Fibroblast of villous mesenchyme (primary cell): ENCODE measurements at regions not wholly inside any gene's neighbourhood (a gene's known extent, or its start where the extent isn't known, plus 50 kb on each side); places are given as distances from the start of the nearest gene placed in this dataset.
"Not testable (repeated sequence)": the region's sequence is repeated elsewhere in the genome, so short reads cannot be mapped to it uniquely, and the experiment has no call there.

Experiments used
- DNase-seq: peaks from one replicate; pipeline ENCODE4 v3.0.0-alpha.2; 2010; ENCODE audit warnings: low read depth
- H3K4me3 ChIP-seq: 2 replicates; pipeline ENCODE4 v1.5.1; 2011; ENCODE audit warnings: low read depth, mild to moderate bottlenecking, low read length
- TF ChIP-seq, protein P1 (sequence below): IDR thresholded peaks from 2 replicates; pipeline ENCODE4 v1.5.1; 2012; ENCODE audit warnings: low read depth, mild to moderate bottlenecking, low read length; ENCODE audit not compliant: insufficient read depth

DNA sequence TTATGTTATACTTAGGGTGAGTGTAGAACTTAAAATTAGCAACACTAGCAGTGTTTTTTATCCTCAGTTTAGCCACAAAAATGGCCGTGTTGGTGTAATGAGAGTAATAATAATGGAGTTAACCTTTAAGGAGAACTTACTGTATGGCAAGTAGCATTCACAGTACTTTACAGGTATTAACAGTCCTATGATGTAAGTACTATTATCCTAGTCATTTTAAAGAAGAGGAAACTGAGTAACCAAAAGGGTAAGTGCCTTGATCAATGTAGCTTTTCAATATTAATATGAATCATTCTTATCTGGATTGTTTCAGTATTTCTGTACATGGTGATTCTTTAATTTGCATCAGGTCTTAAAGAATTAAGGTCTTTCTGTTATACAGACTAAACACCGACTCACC, 170.3 kb downstream of the CD47 start:
- DNase-seq = no peak
- no peak overlapping the region for H3K4me3 ChIP-seq
- TF ChIP-seq, protein P1, sequence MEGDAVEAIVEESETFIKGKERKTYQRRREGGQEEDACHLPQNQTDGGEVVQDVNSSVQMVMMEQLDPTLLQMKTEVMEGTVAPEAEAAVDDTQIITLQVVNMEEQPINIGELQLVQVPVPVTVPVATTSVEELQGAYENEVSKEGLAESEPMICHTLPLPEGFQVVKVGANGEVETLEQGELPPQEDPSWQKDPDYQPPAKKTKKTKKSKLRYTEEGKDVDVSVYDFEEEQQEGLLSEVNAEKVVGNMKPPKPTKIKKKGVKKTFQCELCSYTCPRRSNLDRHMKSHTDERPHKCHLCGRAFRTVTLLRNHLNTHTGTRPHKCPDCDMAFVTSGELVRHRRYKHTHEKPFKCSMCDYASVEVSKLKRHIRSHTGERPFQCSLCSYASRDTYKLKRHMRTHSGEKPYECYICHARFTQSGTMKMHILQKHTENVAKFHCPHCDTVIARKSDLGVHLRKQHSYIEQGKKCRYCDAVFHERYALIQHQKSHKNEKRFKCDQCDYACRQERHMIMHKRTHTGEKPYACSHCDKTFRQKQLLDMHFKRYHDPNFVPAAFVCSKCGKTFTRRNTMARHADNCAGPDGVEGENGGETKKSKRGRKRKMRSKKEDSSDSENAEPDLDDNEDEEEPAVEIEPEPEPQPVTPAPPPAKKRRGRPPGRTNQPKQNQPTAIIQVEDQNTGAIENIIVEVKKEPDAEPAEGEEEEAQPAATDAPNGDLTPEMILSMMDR = no peak

DNA sequence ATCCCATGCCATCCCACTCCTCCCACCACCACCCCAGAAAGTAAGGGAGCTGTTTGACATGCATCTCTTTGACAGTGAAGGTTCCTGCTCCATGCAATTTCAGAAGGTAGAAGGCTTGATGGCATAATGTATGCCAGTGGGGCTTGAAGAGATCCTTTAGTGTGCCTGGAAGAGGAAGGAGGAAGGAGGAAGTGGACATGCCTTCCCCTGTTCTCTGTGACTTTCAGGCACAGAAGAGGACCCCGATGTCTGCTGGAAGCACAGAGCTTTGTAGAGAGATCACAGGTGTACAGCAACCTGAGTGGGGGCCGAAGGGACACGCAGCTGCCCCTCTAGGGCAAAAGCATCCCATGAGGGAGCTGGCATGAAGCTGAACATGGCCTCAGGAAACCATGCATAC, 171.6 kb downstream of the CD47 start:
- no peak overlapping the region for H3K4me3 ChIP-seq
- TF ChIP-seq, protein P1 = no peak
- DNase-seq = no peak

DNA sequence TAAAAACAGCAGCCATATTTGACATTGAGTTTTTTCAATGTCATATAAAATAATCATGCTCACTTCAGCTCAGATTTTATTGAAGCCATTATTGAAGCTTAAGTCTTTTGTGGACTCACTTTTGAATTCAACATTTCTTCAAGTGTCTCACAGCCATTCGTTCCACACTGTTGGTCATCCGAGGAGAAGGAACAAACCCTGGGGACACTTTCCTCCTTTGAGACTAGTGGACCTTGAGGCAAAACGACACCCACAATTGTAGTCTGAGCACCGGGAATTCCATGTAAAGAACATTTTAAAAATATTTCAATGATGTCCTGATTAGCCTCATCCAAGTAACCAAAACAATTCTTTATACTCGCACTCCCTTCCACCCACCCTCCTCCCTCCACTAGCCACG, 174.7 kb downstream of the CD47 start:
- no peak for DNase-seq
- TF ChIP-seq, protein P1 = no peak
- no peak overlapping the region for H3K4me3 ChIP-seq

DNA sequence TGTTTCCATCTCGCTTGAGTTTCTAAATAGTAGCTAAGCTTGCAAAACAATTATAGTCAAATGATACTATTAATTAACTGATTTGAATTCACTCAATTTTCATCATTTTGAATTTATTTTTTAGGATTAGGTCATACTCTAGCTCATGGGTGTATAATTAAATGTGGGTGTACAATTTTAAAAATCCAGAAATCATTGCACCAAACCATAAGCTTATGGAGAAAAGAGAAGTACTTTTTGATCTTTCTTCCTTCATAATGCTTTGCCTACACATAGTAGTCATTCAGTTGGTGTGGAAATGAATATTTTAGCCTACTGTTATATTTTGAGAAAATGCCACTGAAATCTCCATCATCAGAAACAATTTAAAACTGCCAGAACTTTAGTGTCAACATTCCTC, 175.1 kb downstream of the CD47 start:
- DNase-seq = no peak
- TF ChIP-seq, protein P1 = no peak
- no peak overlapping the region for H3K4me3 ChIP-seq

DNA sequence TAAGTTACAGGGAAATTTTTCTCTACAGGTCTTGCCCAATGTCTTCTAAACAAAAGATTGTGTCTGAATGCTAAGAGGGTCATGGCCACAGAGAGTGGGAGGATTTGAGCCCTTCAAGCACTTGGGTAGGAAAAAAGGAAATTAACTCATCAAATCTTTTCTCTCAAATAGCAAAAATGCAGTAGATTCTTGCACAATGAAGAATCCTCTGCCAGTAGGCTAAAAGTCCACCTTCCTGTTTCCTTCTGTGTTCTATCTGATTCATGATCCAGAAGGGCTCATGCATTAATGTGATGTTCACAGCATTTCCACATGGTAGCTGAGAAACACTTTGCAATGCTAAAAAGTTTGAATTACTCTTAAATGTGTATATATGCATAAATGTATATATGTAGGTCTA, 177.1 kb downstream of the CD47 start:
- TF ChIP-seq, protein P1 = no peak
- DNase-seq = no peak

DNA sequence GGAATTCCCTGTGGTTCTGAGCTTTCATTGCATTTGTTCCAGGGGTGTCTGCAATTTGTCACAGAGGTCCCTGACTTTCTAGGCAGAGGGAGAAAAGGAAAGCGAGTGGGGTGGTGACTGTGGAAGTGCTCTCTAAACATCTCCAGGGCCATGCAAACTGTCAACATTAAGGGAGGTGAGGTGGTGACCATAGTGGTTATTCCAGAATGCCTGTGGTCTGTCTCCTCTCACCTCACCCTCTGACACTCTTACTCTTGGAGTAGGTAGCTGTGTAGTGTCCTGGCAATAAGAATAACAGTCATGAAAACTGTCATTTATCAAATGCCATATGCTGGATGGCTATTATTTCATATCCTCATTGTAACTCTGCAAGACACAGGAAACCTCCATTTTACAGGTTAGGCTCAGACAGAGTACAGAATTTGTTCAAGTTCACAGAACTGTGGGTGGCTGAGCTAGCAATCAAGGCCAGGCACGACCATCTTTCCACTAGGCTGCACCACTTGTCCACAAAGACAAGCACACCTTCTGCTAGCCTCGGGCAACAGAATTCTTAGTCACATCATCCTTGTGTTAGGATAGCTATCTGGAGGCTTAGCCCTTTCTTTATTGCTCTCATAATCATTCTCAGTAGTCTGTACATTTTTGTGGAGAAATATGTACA, 179.4 kb downstream of the CD47 start:
- TF ChIP-seq, protein P1 = no peak
- no peak overlapping the region for H3K4me3 ChIP-seq
- no peak for DNase-seq

More for the DNA sequence above, 177.1 kb downstream of the CD47 start:
- no peak overlapping the region for H3K4me3 ChIP-seq

DNA sequence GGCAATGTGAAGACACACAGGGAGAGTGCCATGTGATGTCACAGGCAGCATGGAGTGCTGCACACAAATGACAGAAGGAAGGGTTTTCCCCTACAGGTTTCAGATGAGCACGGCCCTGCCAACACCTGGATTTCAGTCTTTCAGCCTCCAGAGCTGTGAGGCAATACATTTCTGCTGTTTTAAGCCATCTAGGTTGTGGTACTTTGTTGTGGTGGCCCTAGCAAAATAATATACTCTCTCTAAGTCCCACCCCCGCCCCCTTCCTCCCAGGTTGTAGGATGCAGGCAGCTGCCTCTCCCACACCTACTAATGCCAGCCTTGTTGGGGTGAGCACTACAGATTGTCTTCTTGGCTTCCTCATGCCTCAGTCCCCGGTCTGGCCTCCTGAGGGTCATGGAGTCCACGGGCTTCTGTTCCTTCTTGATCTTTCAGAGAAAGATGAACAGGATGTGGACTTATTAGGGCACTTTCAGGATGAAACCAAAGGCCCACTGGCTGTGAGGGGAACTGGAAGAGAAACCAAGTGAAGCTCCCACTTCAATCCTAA, 180.0 kb downstream of the CD47 start:
- TF ChIP-seq, protein P1 = no peak
- no peak for DNase-seq

DNA sequence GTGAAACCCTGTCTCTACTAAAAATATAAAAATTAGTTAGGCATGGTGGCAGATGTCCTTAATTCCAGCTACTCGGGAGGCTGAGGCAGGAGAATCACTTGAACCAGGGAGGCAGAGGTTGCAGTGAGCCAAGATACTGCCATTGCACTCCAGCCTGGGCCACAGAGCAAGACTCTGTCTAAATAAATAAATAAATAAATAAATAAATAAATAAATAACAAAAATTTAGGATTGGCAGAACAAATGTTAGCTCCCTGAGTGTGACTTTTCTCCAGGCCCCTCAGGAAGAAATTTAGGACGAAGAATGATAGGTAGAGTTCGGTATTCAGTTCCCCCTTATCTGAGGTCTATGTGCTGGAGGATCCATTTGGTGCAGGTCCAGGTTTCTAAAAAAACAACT, 181.2 kb downstream of the CD47 start:
- not testable (repeated sequence) for DNase-seq, H3K4me3 ChIP-seq

More for the DNA sequence above, 180.0 kb downstream of the CD47 start:
- no peak overlapping the region for H3K4me3 ChIP-seq
